HL-60/S4 (cell line): ENCODE measurements at regions not wholly inside any gene's neighbourhood (a gene's known extent, or its start where the extent isn't known, plus 50 kb on each side); places are given as distances from the start of the nearest gene placed in this dataset.
"Not testable (repeated sequence)": the region's sequence is repeated elsewhere in the genome, so short reads cannot be mapped to it uniquely, and the experiment has no call there.

ENCODE experiments used
- in situ Hi-C: fragments of 300-500 bp; cut with MboI; formaldehyde crosslinking; loops from 2 replicates; pipeline ENCODE4 v1.14.3; 2022; ENCODE audit warnings: low sequenced_read_pairs

GRCh38 chr18:4797002-4797685 lies 342.0 kb upstream of the DLGAP1 start:
- in situ Hi-C loops, result no loop called here

- in situ Hi-C loops, result no loop called here
Measured at GRCh38 chr18:4789506-4789905, 334.4 kb upstream of the DLGAP1 start.

GRCh38 chr18:4781873-4782272 lies 326.8 kb upstream of the DLGAP1 start:
- in situ Hi-C loops, result no loop called here

- in situ Hi-C loops, result no loop called here
Measured at GRCh38 chr18:4765401-4765800, 310.3 kb upstream of the DLGAP1 start.

GRCh38 chr18:4762330-4762729 lies 307.2 kb upstream of the DLGAP1 start:
- in situ Hi-C loops, result no loop called here

- in situ Hi-C loops, result no loop called here
Measured at GRCh38 chr18:4758980-4759379, 303.9 kb upstream of the DLGAP1 start.

GRCh38 chr18:4755848-4756247 lies 300.7 kb upstream of the DLGAP1 start:
- in situ Hi-C loops, result no loop called here

- in situ Hi-C loops, result not testable (repeated sequence)
Measured at GRCh38 chr18:4753151-4753550, 298.0 kb upstream of the DLGAP1 start.

GRCh38 chr18:4751523-4751922 lies 296.4 kb upstream of the DLGAP1 start:
- in situ Hi-C loops, result no loop called here

- in situ Hi-C loops, result no loop called here
Measured at GRCh38 chr18:4750393-4751346, 295.6 kb upstream of the DLGAP1 start.

GRCh38 chr18:4748975-4749374 lies 293.9 kb upstream of the DLGAP1 start:
- in situ Hi-C loops, result no loop called here

GRCh38 chr18:4734903-4735302 lies 279.8 kb upstream of the DLGAP1 start:
- in situ Hi-C loops, result no loop called here

GRCh38 chr18:4734021-4734420 lies 278.9 kb upstream of the DLGAP1 start:
- in situ Hi-C loops, result no loop called here

GRCh38 chr18:4721545-4721944 lies 266.4 kb upstream of the DLGAP1 start:
- in situ Hi-C loops, result no loop called here

GRCh38 chr18:4720518-4720917 lies 265.4 kb upstream of the DLGAP1 start:
- in situ Hi-C loops, result no loop called here

GRCh38 chr18:4705894-4706293 lies 250.8 kb upstream of the DLGAP1 start:
- in situ Hi-C loops, result no loop called here

GRCh38 chr18:4704781-4705180 lies 249.7 kb upstream of the DLGAP1 start:
- in situ Hi-C loops, result no loop called here

GRCh38 chr18:4691836-4692235 lies 236.7 kb upstream of the DLGAP1 start:
- in situ Hi-C loops, result no loop called here

GRCh38 chr18:4678685-4679084 lies 223.6 kb upstream of the DLGAP1 start:
- in situ Hi-C loops, result not testable (repeated sequence)

- in situ Hi-C loops, result no loop called here
Measured at GRCh38 chr18:4677006-4677405, 221.9 kb upstream of the DLGAP1 start.

- in situ Hi-C loops, result no loop called here
Measured at GRCh38 chr18:4672162-4672561, 217.1 kb upstream of the DLGAP1 start.

- in situ Hi-C loops, result no loop called here
Measured at GRCh38 chr18:4658804-4659203, 203.7 kb upstream of the DLGAP1 start.
